ENCODE measurements at regions not wholly inside any gene's neighbourhood (a gene's known extent, or its start where the extent isn't known, plus 50 kb on each side); places are given as distances from the start of the nearest gene placed in this dataset.

GRCh38 chr3:150020527-150020926 lies 49.8 kb upstream of the PFN2 start:
- Histone ChIP-seq H3K4me2 (ENCODE audit: low read depth, low read length) (no peak overlapping the region), H4K20me1 (ENCODE audit: insufficient read depth, low read length) (no peaks in the 10 kb centered on the region), H3K27ac (ENCODE audit: low read length) (no peak overlapping the region), H3K9me3 (replicated peaks; ENCODE audit: insufficient read depth, low read length) (no peaks in the 10 kb centered on the region), H3K4me1 (ENCODE audit: low read length) (no peaks in the 10 kb centered on the region), H3K9me2 (replicated peaks; ENCODE audit: insufficient read depth, low read length) (no peaks in the 10 kb centered on the region), H3K4me3 (ENCODE audit: low read length) (no peak overlapping the region), H3K9ac (ENCODE audit: low read length) (no peak overlapping the region), H3K27me3 (replicated peaks; ENCODE audit: insufficient read depth, low read length) (no peaks in the 10 kb centered on the region), H3K79me2 (ENCODE audit: low read length) (no peaks in the 10 kb centered on the region), H2AFZ (ENCODE audit: low read length) (no peak overlapping the region), H3K36me3 (replicated peaks; ENCODE audit: insufficient read depth, low read length) (no peaks in the 10 kb centered on the region), H3F3A (ENCODE audit: insufficient read depth, low read length) (no peaks in the 10 kb centered on the region)
- no peak for DNase-seq
- TF ChIP-seq EZH2 (optimal IDR thresholded peaks at IDR 0.05; ENCODE audit: low read depth, low read length), result no peak
- no peak for TF ChIP-seq CTCF (IDR thresholded peaks at IDR 0.05; ENCODE audit: low read length)
- no peak for TF ChIP-seq EZH2phosphoT487 (IDR thresholded peaks at IDR 0.05; ENCODE audit: low read length)
